Keratinocyte (primary cell): ENCODE measurements at regions not wholly inside any gene's neighbourhood (a gene's known extent, or its start where the extent isn't known, plus 50 kb on each side); places are given as distances from the start of the nearest gene placed in this dataset.

ENCODE experiments used
- DNase-seq: peaks from one replicate; pipeline ENCODE4 v3.0.0-alpha.2; 2011; ENCODE audit warnings: low read depth, missing footprints, low spot score
- FAIRE-seq: peaks from 2 replicates; lab custom pipeline; 2011; peaks lifted over from hg19 to GRCh38; lab: Jason Lieb, UNC
- H2AFZ ChIP-seq: 2 replicates; pipeline ENCODE4 v1.6.0; 2012; ENCODE audit warnings: low read length, control low read depth, inconsistent platforms; ENCODE audit not compliant: control insufficient read depth
- H3K27ac ChIP-seq: 2 replicates; pipeline ENCODE4 v1.5.1; 2011; ENCODE audit warnings: low read length; ENCODE audit not compliant: control insufficient read depth, insufficient read depth
- H3K27me3 ChIP-seq: 3 replicates; pipeline ENCODE4 v1.6.0; 2011; ENCODE audit warnings: low read length; ENCODE audit not compliant: control insufficient read depth, insufficient read depth; ENCODE audit errors: extremely low read depth
- H3K36me3 ChIP-seq, 2 experiments: 2 replicates in 1 of 2; 3 replicates in 1 of 2; pipeline ENCODE4 v1.5.1; 2011; ENCODE audit warnings: low read length in 2 of 2, mild to moderate bottlenecking in 1 of 2; ENCODE audit not compliant: control insufficient read depth in 2 of 2, insufficient read depth in 2 of 2; ENCODE audit errors: extremely low read depth in 1 of 2
- H3K4me1 ChIP-seq: 3 replicates; pipeline ENCODE4 v1.5.1; 2011; ENCODE audit warnings: low read length; ENCODE audit not compliant: control insufficient read depth, insufficient read depth; ENCODE audit errors: extremely low read depth
- H3K4me2 ChIP-seq: 3 replicates; pipeline ENCODE4 v1.6.0; 2011; ENCODE audit warnings: low read depth, low read length; ENCODE audit not compliant: control insufficient read depth, insufficient read depth; ENCODE audit errors: extremely low read depth
- H3K4me3 ChIP-seq, 3 experiments: fragments of 200-600 bp in 1 of 3; sonication (generic) in 1 of 3; 2 replicates in 2 of 3; 3 replicates in 1 of 3; pipeline ENCODE4 v1.5.1; 2011 to 2016; ENCODE audit warnings: low read length in 3 of 3, mild to moderate bottlenecking in 3 of 3, control low read depth in 2 of 3, inconsistent platforms in 1 of 3, low read depth in 1 of 3, mixed read lengths in 1 of 3, mixed run types in 1 of 3, moderate library complexity in 1 of 3; ENCODE audit not compliant: control insufficient read depth in 2 of 3, insufficient read depth in 2 of 3; ENCODE audit errors: extremely low read depth in 1 of 3
- H3K79me2 ChIP-seq: 2 replicates; pipeline ENCODE4 v1.6.0; 2012; ENCODE audit warnings: low read length; ENCODE audit not compliant: control insufficient read depth, insufficient read depth
- H3K9ac ChIP-seq: 3 replicates; pipeline ENCODE4 v1.6.0; 2011; ENCODE audit warnings: low read length; ENCODE audit not compliant: control insufficient read depth, insufficient read depth; ENCODE audit errors: extremely low read depth
- H3K9me1 ChIP-seq: 3 replicates; pipeline ENCODE4 v1.6.0; 2011; ENCODE audit warnings: low read length; ENCODE audit not compliant: control insufficient read depth, insufficient read depth; ENCODE audit errors: extremely low read depth
- H3K9me3 ChIP-seq: 2 replicates; pipeline ENCODE4 v1.5.1; 2012; ENCODE audit warnings: low read depth, low read length; ENCODE audit not compliant: control insufficient read depth
- H4K20me1 ChIP-seq: 3 replicates; pipeline ENCODE4 v1.6.0; 2011; ENCODE audit warnings: low read length; ENCODE audit not compliant: control insufficient read depth, insufficient read depth; ENCODE audit errors: extremely low read depth
- CTCF ChIP-seq, 3 experiments: IDR thresholded peaks in 1 of 3; conservative IDR thresholded peaks in 1 of 3; optimal IDR thresholded peaks in 1 of 3; 2 replicates in 2 of 3; 3 replicates in 1 of 3; pipeline versions ENCODE3 to v1.5.1; 2011; ENCODE audit warnings: low read length in 3 of 3, mild to moderate bottlenecking in 3 of 3, moderate library complexity in 2 of 3, control low read depth in 1 of 3, inconsistent platforms in 1 of 3; ENCODE audit not compliant: insufficient read depth in 2 of 3; ENCODE audit errors: extremely low read depth in 1 of 3
- EZH2 ChIP-seq: IDR thresholded peaks from one replicate; pipeline ENCODE4 v1.6.1; 2012; ENCODE audit warnings: inconsistent platforms, mild to moderate bottlenecking, low read length, moderate library complexity
- dilution Hi-C: fragments of 300-500 bp; cut with MboI; formaldehyde crosslinking; loops from one replicate; pipeline ENCODE4 v1.7.0; 2020; ENCODE audit warnings: low sequenced_read_pairs; ENCODE audit not compliant: extremely low pct_ligation_motif_present

- Histone ChIP-seq H3K79me2 (no peaks in the 10 kb centered on the region), H4K20me1 (no peaks in the 10 kb centered on the region), H3K27ac (no peak overlapping the region), H3K36me3 (no peaks in the 10 kb centered on the region), H3K4me1 (no peaks in the 10 kb centered on the region), H3K9me1 (no peaks in the 10 kb centered on the region), H3K4me2 (no peak overlapping the region), H3K9me3 (no peaks in the 10 kb centered on the region), H3K4me3 (no peak overlapping the region), H3K27me3 (no peaks in the 10 kb centered on the region), H2AFZ (no peak overlapping the region), H3K9ac (no peak overlapping the region)
- no peak for TF ChIP-seq EZH2
- TF ChIP-seq CTCF (optimal IDR thresholded peaks at IDR 0.05 in 1 of 3, IDR thresholded peaks at IDR 0.05 in 1 of 3, conservative IDR thresholded peaks at IDR 0.05 in 1 of 3; ENCODE audit: extremely low read depth in 1 of 3, insufficient read depth in 2 of 3, low read length in 3 of 3): no peak
- FAIRE-seq (no peak), DNase-seq (no peak)
- dilution Hi-C loops: no loop called here
Observed at GRCh38 chr5:125169396-125169795, 423.0 kb upstream of the ZNF608 start.

DNA sequence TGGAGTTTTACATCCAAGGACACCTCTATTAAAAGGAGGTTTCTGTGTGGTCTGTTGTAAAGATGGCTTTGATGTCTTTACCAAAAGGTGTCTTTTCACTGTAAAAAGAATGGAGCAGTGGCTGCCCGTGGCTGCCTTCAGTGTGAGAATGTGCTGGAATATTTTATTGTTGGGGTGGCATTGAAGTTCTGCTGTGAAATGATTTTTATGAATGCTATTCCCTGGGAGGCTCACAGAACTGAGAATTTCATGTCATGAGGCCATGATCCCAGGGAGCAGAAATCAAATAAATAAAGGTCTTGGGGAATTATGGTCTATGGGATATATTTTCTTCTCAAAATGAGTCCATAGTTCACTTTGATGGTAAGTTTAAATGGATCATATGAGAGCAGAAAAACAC, 425.2 kb upstream of the ZNF608 start:
- H3K27me3 ChIP-seq: no peaks in the 10 kb centered on the region
- no peak overlapping the region for H3K4me3 ChIP-seq
- no peak overlapping the region for H3K27ac ChIP-seq
- H3K4me2 ChIP-seq: no peak overlapping the region
- dilution Hi-C loops: no loop called here
- no peaks in the 10 kb centered on the region for H3K79me2 ChIP-seq
- TF ChIP-seq CTCF (optimal IDR thresholded peaks at IDR 0.05 in 1 of 3, IDR thresholded peaks at IDR 0.05 in 1 of 3, conservative IDR thresholded peaks at IDR 0.05 in 1 of 3; ENCODE audit: extremely low read depth in 1 of 3, insufficient read depth in 2 of 3, low read length in 3 of 3) (no peak), EZH2 (no peak)
- H3K9me1 ChIP-seq: no peaks in the 10 kb centered on the region
- DNase-seq: no peak
- no peaks in the 10 kb centered on the region for H3K9me3 ChIP-seq
- no peak overlapping the region for H3K9ac ChIP-seq
- H4K20me1 ChIP-seq: no peaks in the 10 kb centered on the region
- no peak for FAIRE-seq
- no peaks in the 10 kb centered on the region for H3K4me1 ChIP-seq
- H3K36me3 ChIP-seq: no peaks in the 10 kb centered on the region
- H2AFZ ChIP-seq: no peak overlapping the region
